ENCODE measurements at regions not wholly inside any gene's neighbourhood (a gene's known extent, or its start where the extent isn't known, plus 50 kb on each side); places are given as distances from the start of the nearest gene placed in this dataset.

GRCh38 chr13:78915015-78915414, 256.1 kb upstream of the OBI1 start:
- Histone ChIP-seq H3K4me1 (ENCODE audit: control insufficient read depth, insufficient read depth, low read length) (no peaks in the 10 kb centered on the region), H3K9me3 (ENCODE audit: control insufficient read depth, insufficient read depth, low read depth, low read length) (no peaks in the 10 kb centered on the region), H3K36me3 (ENCODE audit: control insufficient read depth in 2 of 2, insufficient read depth in 1 of 2, low read length in 2 of 2) (no peaks in the 10 kb centered on the region), H3K4me3 (ENCODE audit: low read depth, low read length) (no peak overlapping the region), H3K27ac (ENCODE audit: extremely low read depth, low read depth, low read length) (no peak overlapping the region)
- no peak for TF ChIP-seq EGR2 (tag by site-specific recombination; IDR thresholded peaks at IDR 0.05; ENCODE audit: low read depth)
- TF ChIP-seq AEBP2 (tag by site-specific recombination; IDR thresholded peaks at IDR 0.05; ENCODE audit: borderline replicate concordance): no peak
- no peak for TF ChIP-seq ZNF626 (tag by site-specific recombination; IDR thresholded peaks at IDR 0.05)
- no peak for TF ChIP-seq ZNF391 (tag by site-specific recombination; IDR thresholded peaks at IDR 0.05; ENCODE audit: borderline replicate concordance, low read depth)
- TF ChIP-seq ZNF548 (tag by site-specific recombination; IDR thresholded peaks at IDR 0.05): no peak
- TF ChIP-seq ZNF701 (tag by site-specific recombination; IDR thresholded peaks at IDR 0.05): no peak
- no peak for TF ChIP-seq PBX3 (CRISPR knock-in tag; IDR thresholded peaks at IDR 0.05)
- TF ChIP-seq ZNF624 (tag by site-specific recombination; IDR thresholded peaks at IDR 0.05): no peak
- TF ChIP-seq GLIS1 (tag by site-specific recombination; IDR thresholded peaks at IDR 0.05): no peak
- ChIA-PET POLR2A (no interaction called here), CTCF (interaction anchor here (0.6 kb wide), 1 partner anchor 87 kb away, joined by 3 read pairs; no protein-coding TSS in a partner anchor)

GRCh38 chr13:78913656-78914055, 254.7 kb upstream of the OBI1 start:
- Histone ChIP-seq H3K4me1 (ENCODE audit: control insufficient read depth, insufficient read depth, low read length) (no peaks in the 10 kb centered on the region), H3K4me3 (ENCODE audit: low read depth, low read length) (no peak overlapping the region), H3K9me3 (ENCODE audit: control insufficient read depth, insufficient read depth, low read depth, low read length) (no peaks in the 10 kb centered on the region), H3K36me3 (ENCODE audit: control insufficient read depth in 2 of 2, insufficient read depth in 1 of 2, low read length in 2 of 2) (no peaks in the 10 kb centered on the region), H3K27ac (ENCODE audit: extremely low read depth, low read depth, low read length) (no peak overlapping the region)
- POLR2A ChIA-PET: no interaction called here
- TF ChIP-seq ZNF248 (tag by site-specific recombination; IDR thresholded peaks at IDR 0.05): no peak
- CTCF ChIA-PET: no interaction called here

- CTCF ChIA-PET: no interaction called here
- H3K27ac ChIP-seq (ENCODE audit: extremely low read depth, low read depth, low read length): no peak overlapping the region
- H3K9me3 ChIP-seq (ENCODE audit: control insufficient read depth, insufficient read depth, low read depth, low read length): no peaks in the 10 kb centered on the region
- POLR2A ChIA-PET: no interaction called here
- no peak overlapping the region for H3K4me3 ChIP-seq (ENCODE audit: low read depth, low read length)
- no peaks in the 10 kb centered on the region for H3K4me1 ChIP-seq (ENCODE audit: control insufficient read depth, insufficient read depth, low read length)
- H3K36me3 ChIP-seq (ENCODE audit: control insufficient read depth in 2 of 2, insufficient read depth in 1 of 2, low read length in 2 of 2): no peaks in the 10 kb centered on the region
- TF ChIP-seq ZNF23 (tag by site-specific recombination; IDR thresholded peaks at IDR 0.05; ENCODE audit: borderline replicate concordance) (no peak), ZNF423 (tag by site-specific recombination; IDR thresholded peaks at IDR 0.05) (no peak), ZNF174 (tag by site-specific recombination; IDR thresholded peaks at IDR 0.05) (no peak), ZNF692 (tag by site-specific recombination; IDR thresholded peaks at IDR 0.05) (no peak), ZNF311 (tag by site-specific recombination; IDR thresholded peaks at IDR 0.05; ENCODE audit: borderline replicate concordance) (no peak), ZNF449 (tag by site-specific recombination; IDR thresholded peaks at IDR 0.05) (no peak), ZNF707 (tag by site-specific recombination; IDR thresholded peaks at IDR 0.05) (no peak), ZNF366 (tag by site-specific recombination; conservative IDR thresholded peaks at IDR 0.05) (no peak), ZNF488 (tag by site-specific recombination; IDR thresholded peaks at IDR 0.05) (no peak), ZBTB20 (tag by site-specific recombination; IDR thresholded peaks at IDR 0.05) (no peak)
Measured at GRCh38 chr13:78910147-78910546, 251.2 kb upstream of the OBI1 start.
